GM18499 (cell line): ENCODE measurements at regions not wholly inside any gene's neighbourhood (a gene's known extent, or its start where the extent isn't known, plus 50 kb on each side); places are given as distances from the start of the nearest gene placed in this dataset.

Source experiments
- ATAC-seq: cut with Tn5 transposase; IDR thresholded peaks from one replicate; pipeline ENCODE4 v1.9.1; 2021; ENCODE audit warnings: moderate number of reproducible peaks; ENCODE audit not compliant: insufficient read depth, unreplicated experiment

GRCh38 chr9:110040788-110041187 is 167.2 kb downstream of the C9orf152 start:
- no peak for ATAC-seq

GRCh38 chr9:110041452-110041851 is 166.5 kb downstream of the C9orf152 start:
- ATAC-seq = no peak

GRCh38 chr9:110047232-110047954 is 160.6 kb downstream of the C9orf152 start:
- ATAC-seq = peak; percentile 24

- peak; percentile 9 for ATAC-seq
Observed at GRCh38 chr9:110047955-110048402, 160.0 kb downstream of the C9orf152 start.

- ATAC-seq = peak; percentile 29
Observed at GRCh38 chr9:110048403-110048975, 159.5 kb downstream of the C9orf152 start.

- ATAC-seq = no peak
Observed at GRCh38 chr9:110048976-110049698, 158.8 kb downstream of the C9orf152 start.

- no peak for ATAC-seq
Observed at GRCh38 chr9:110049699-110050450, 158.1 kb downstream of the C9orf152 start.

GRCh38 chr9:110050925-110051355 is 157.0 kb downstream of the C9orf152 start:
- ATAC-seq = peak; percentile 55

GRCh38 chr9:110056062-110056461 is 151.9 kb downstream of the C9orf152 start:
- ATAC-seq = no peak

GRCh38 chr9:110058304-110058953 is 149.5 kb downstream of the C9orf152 start:
- ATAC-seq = no peak

- no peak for ATAC-seq
Observed at GRCh38 chr9:110059461-110059860, 148.5 kb downstream of the C9orf152 start.

- ATAC-seq = no peak
Observed at GRCh38 chr9:110064803-110065202, 143.2 kb downstream of the C9orf152 start.

GRCh38 chr9:110065532-110065931 is 142.4 kb downstream of the C9orf152 start:
- peak; percentile 72 for ATAC-seq

- no peak for ATAC-seq
Observed at GRCh38 chr9:110066929-110067716, 140.8 kb downstream of the C9orf152 start.

- no peak for ATAC-seq
Observed at GRCh38 chr9:110068212-110068611, 139.7 kb downstream of the C9orf152 start.

- ATAC-seq = no peak
Observed at GRCh38 chr9:110069326-110070248, 138.4 kb downstream of the C9orf152 start.

GRCh38 chr9:110072597-110073355 is 135.2 kb downstream of the C9orf152 start:
- ATAC-seq = no peak
